Skeletal muscle cell (primary cell): ENCODE measurements at regions not wholly inside any gene's neighbourhood (a gene's known extent, or its start where the extent isn't known, plus 50 kb on each side); places are given as distances from the start of the nearest gene placed in this dataset.
"Not testable (repeated sequence)": the region's sequence is repeated elsewhere in the genome, so short reads cannot be mapped to it uniquely, and the experiment has no call there.

Experiments
- DNase-seq: peaks from one replicate; pipeline ENCODE4 v3.0.0-alpha.2; 2010; ENCODE audit warnings: low read depth
- H3K4me3 ChIP-seq: 2 replicates; pipeline ENCODE4 v1.5.1; 2011; ENCODE audit warnings: low read depth, mild to moderate bottlenecking, control low read depth, low read length, moderate library complexity

DNA sequence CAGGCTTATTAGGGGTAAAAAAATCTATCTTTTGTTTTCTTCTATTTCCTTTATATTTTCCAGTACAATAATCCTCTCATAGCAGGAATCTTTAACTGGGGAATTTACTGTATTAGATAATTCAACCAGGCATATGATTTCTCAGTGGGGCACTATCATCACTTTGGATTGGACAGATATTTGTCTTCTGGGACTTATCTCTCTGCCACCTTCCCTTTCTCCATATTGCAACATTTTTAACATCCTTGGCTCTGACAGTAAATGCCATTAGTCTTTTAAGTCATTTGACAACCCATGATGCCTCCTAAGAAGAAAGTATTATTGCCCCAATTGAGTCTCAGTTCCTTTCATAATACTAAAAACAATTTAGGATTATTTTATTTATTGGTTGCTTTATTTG lies 304.1 kb downstream of the FGF10 start:
- no peak for DNase-seq
- no peak overlapping the region for H3K4me3 ChIP-seq

DNA sequence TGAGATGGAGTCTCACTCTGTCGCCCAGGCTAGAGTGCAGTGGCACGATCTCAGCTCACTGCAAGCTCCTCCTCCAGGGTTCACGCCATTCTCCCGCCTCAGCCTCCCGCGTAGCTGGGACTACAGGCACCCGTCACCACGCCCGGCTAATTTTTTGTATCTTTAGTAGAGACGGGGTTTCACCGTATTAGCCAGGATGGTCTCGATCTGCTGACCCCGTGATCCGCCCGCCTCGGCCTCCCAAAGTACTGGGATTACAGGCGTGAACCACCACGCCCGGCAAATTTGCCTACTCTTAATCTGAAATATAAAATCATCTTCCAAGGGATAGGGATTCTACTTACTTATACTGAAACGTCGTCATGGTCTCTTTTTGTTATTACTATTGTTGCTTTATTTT lies 314.7 kb downstream of the FGF10 start:
- not testable (repeated sequence) for H3K4me3 ChIP-seq, DNase-seq

DNA sequence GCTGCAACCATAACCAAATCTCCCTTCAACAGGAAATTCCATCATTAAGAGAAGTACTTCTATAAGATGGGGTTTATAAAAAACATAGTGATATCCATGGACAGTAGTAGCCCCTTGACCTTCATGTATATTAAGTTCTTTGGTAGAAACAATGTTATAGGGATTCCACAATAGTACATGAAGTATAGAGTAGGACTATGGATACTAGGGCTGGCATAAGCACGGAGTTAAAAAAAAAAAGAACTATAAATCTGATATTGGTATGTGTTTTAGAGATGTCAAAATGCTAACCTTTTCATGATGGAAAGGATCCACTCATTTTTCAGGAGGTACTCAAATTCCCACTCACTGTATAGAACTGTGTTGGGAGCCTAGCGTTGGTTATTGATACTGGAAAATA lies 337.6 kb downstream of the FGF10 start:
- no peak overlapping the region for H3K4me3 ChIP-seq
- DNase-seq: no peak

DNA sequence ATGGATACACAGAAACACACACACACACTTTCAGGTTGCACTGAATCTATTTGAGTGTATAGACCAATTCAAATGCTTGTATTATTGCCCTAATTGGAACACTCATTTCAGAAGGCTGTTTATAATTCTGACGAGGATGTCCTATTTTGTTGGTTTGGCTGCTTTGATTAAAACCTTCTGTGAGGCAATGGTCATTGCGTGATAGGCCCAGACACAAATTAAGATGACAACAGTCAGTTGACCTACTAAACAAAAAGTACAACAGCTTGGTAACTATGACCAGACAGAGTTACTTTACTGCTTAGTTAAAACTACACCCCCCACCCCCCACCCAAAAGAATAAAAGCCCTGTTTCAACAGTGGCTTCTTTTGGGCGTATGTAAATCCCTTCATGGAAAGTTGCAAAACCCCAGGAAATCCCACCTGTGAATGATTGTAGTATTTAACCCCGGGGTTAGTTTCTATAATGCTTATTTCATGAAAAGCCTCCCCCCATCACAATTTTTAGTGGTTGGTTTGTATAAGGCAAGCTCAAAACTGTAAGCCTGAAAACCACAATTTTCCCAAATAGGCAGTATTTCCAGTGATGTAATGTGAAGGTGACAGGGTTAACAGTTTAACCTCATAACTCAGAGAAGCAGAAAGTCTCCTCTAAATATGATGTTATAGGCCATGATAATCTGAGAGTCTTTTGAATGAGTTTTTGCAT lies 340.8 kb downstream of the FGF10 start:
- DNase-seq: no peak
- H3K4me3 ChIP-seq: no peak overlapping the region

DNA sequence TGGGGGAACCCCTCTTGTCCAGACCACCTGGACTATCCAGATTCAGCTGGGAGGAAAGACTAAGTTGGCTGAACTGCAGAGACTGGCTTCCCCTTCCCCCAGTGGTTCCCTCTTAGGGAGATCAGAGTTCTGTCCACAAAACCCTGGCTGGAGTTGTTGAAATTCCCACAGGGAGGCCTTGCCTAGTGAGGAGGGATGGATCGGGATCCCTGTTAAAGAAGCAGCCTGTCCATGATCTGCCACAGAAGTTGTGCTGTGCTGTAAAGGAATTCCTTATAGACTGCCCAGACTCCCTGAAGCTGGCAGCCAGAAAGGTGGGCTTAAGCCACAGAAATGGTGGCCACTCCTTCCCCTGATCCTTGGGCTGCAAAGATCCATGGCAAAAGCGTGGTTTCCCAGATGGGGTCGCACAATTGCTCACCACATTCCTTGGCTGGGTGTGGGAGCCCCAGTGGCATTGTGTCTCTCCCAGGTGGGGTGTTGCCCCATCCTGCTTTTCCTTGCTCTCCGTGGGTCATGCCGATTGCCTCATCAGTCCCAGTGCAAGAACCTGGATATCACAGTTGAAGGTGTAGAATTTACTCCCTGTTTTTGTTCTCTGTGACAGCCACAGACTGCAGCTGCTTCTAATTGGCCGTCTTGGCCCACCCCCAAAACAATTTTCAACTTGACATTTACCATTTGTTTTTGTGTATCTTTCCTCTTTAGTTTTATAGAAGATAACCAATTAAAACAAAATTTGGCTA lies 342.4 kb downstream of the FGF10 start:
- DNase-seq: no peak
- H3K4me3 ChIP-seq: no peak overlapping the region

DNA sequence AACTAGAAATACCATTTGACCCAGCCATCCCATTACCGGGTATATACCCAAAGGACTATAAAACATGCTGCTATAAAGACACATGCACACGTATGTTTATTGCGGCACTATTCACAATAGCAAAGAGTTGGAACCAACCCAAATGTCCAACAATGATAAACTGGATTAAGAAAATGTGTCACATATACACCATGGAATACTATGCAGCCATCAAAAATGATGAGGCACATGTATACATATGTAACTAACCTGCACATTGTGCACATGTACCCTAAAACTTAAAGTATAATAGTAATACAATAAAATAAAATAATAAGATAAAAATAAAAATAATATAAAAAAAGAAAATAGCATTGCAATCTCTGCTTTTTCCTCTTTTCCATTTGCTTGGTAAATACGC lies 344.7 kb downstream of the FGF10 start:
- not testable (repeated sequence) for H3K4me3 ChIP-seq, DNase-seq

DNA sequence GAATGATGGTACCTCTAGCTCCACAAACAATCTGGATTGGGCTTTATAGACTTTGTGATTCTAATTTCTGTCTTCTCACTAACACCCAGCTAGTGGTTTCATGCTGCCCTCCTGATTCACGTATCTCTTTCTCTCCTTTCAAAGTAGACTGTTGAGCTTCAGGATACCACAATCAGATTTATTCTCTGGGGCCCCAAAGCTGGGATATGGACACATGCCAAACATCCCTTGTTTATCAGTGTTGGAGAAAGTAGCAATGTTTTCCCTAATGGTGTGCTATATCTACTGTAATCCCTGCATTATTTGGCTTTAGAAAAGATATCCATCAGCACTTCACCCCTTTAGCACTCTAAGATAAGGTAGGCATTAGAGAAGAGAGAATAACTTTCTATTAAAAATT lies 361.0 kb downstream of the FGF10 start:
- no peak overlapping the region for H3K4me3 ChIP-seq
- DNase-seq: no peak

DNA sequence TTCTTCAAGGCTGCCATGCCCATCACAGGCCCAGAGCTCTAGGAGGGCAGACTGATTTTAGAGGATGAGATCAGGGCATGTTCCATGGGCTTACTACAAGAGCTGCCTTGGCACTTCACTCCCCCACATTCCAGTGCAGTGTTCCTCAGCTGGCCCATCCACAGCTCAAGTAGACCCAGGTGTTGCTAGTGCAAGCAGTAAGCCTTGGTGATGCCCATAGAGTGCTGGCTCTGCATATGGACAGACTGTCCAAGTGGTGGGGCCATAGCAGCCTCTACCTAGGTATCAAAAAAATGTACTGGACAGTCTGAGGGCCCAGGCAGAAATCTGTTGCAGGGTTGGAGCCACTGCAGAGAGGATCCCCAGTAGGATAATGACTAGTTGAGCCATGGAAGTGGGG lies 366.6 kb downstream of the FGF10 start:
- no peak overlapping the region for H3K4me3 ChIP-seq
- DNase-seq: no peak

DNA sequence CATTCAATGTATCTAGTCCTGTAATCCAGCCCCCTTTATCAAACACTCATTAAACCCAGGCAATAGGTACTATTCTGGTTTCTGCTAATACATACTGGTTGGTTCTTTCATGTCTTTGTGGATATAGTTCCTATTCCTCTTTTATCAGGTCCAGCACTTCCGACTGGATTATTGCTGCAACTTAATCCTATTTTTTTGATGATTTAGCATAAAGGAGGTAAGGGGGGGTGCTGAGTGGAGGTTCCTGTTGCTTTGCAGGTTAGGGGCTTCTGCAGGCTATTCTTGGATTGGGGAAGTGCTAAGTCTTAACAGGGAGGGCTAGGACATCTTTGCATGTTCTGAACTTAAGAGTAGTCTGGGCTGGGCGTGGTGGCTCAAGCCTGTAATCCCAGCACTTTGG lies 377.7 kb downstream of the FGF10 start:
- no peak overlapping the region for H3K4me3 ChIP-seq
- DNase-seq: no peak

DNA sequence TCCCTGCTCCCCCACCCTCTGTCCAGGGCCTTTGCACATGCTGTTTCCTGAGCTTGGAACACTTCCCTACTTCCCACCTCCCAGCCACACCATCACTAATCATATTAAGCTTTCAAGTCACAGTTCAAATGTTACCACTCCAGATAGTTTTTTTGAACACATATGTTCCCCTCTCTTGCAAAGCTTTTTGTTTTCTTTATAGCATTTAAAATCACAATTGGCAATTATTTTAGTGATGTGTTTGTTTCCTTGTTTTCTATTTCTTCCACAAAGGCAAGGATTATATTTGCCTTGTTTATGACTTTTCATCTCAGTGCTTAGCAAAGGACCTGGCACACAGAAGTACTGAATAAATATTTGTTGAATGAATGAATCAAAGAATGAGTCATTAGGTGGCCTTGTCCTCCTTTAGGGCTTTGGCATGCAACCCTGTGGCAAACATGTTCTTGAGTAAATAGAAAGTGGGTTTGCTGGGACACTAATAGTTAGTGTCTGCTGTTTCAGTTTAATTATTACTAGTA lies 386.8 kb downstream of the FGF10 start:
- DNase-seq: no peak

DNA sequence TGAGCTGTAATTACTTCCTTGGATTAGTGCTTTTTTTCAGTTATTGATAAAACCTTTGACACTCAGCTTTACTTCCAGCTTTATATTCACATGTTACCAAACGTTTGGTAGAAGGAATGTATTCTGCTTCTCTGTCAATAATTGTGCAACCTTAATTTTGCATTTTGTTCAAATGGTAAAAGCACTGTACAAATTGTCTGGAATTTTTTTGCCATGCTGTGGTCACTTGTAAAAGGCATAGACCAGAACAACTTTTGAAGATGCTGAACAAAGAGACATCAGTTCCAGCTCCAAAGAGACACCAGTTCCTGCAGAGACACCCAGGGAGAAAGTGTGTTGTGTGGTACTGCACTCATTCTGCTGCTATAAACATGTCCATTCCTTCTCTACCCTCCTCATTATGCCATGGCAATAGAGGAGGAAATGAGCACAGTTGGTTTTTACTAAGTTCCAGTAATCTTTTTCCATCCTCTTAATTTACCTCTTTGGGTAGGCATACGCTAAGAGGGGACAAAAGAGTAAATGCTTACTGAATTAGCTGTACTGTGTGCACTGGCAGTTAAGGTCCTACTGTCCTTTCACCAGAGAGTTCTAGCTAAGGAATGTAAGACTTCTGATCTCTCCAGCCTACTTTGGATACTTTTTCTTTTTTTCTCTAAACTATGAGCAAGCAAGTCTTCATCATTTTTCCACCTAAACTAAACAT lies 387.4 kb downstream of the FGF10 start:
- no peak overlapping the region for H3K4me3 ChIP-seq
- no peak for DNase-seq

More for the DNA sequence above, 386.8 kb downstream of the FGF10 start:
- no peak overlapping the region for H3K4me3 ChIP-seq

DNA sequence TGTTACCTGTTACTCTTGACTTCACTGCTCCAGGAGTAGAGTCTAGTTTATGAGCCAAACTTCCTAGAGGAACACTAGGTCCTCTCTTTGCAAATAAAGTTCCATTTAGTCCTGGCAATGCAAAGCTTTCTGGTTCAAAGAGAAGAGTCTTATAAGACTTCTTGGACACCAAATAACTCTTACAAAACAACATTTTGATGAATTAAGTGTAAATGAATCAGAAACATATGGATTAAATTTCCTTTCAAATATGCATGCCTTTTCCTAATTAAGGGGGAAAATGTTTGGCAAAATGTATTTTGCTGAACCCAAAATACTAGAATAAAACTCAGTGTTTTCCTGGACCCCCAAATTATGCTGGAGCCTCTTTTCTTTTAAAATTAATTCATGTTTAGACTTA lies 388.0 kb downstream of the FGF10 start:
- DNase-seq: no peak
- H3K4me3 ChIP-seq: no peak overlapping the region

DNA sequence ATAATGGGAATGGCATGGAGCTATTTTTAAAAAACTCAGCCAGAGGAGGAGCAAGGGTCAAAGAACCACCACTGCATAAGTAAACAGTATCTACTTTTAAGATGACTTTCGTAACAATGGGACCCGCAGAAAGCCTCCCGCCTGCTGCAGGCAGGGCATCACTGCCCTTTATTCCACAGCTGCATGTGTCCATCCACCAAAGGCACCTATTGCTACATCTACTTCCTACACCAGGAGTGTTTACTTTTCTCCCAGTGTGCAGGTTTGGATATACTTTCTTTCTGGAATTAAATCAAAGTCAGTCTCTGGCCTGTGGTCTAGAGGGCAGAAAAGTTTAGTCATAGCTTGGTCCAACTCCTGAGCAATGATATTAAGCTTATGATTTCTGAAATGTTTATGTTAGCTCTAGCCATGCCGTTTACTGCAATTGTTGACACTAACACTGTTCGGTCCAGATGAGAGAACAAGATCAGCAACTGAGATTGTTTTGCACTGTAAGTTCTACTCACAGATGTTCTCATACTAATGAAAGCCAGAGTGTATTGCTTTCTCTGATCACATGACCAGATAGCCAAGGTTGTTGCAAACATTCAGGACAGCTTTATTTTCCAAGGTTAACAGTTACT lies 391.5 kb downstream of the FGF10 start:
- H3K4me3 ChIP-seq: no peak overlapping the region
- DNase-seq: no peak

DNA sequence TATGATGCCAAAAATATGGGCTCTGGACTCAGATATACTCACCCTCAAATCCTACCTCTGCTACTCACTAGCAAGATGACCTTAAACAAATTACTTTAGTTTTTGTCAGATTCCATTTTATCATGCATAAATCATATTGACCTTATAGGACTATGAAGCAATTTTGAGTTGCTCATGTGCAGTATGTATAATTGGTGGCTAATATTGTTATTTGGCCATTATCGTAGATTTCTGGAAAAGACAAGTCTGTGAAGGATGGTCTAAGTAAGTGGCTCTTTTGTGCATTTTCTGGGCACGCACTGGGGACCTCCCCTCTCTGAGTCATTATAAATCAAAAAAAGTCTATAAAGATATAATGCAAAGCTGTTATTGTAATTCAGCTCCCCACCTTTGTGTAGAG lies 393.0 kb downstream of the FGF10 start:
- no peak overlapping the region for H3K4me3 ChIP-seq
- DNase-seq: no peak

DNA sequence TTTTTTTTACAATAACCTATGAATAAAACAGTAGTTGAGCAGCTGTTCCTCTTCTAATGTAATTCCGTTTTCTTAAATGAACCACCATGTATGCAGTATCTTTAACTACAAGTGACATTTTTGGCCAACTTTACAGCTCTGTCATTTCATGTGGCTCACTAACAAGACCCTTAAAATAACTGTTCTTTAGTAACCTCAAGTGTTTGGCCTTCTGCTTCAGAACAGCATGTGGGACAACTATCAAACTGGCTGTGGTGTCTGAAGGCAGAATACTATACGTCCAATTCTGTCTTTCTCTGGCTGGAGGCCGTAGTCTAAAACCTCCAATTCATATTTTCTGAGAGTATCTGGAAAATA lies 391.4 kb downstream of the NNT start:
- no peak for DNase-seq
- H3K4me3 ChIP-seq: no peak overlapping the region

DNA sequence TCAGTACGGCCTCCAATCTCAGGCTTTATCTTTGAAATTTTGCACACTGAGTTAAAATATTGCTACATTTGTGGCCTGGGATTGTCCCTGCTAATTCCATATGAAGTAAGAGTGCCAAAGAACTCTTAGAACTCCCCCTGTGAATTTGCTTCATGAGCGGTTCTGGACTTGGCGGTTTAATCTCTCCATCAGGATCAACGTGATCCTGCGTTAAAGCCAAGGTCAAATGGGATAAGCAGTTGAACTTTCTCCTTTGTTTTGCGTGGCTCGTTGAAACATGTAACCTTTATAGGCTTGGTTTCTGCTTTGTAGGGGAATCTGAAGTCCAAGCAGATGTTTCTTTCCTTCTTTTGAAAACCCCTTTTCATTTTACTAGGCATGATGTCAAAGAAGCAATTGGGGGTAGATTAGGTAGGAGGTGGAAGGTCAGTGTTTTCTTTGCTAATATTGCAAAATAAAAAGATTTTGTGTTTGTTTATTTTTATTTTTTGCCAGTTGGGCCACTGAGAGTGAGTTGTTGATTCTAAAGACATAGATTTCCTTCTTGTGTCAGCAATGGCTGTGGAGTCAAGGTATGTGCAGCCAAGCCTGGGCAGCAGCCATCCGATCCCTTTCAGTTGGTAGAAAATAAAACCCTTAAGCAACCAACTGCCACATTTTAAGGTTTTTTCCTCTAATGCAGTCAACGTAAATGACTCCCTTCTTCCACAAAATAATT lies 390.8 kb downstream of the NNT start:
- no peak overlapping the region for H3K4me3 ChIP-seq
- no peak for DNase-seq

DNA sequence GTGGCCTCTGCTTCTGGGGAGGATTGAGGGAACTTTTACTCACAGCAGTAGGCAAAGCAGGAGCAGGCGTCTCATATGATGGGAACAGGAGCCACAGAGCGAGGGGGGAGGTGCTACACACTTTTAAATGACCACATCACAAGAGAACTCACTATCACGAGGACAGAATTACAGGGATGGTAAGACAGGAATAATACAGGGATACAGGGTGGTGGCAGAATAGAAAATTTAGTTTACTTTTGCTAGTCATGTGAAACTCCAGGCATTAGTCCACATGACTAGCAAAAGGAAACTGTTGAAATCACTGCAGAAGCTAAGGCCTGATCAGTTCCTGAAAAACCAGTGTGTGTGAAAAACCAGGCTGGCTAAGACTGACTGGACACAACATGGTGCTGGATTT lies 382.4 kb downstream of the NNT start:
- DNase-seq: no peak
- H3K4me3 ChIP-seq: no peak overlapping the region

DNA sequence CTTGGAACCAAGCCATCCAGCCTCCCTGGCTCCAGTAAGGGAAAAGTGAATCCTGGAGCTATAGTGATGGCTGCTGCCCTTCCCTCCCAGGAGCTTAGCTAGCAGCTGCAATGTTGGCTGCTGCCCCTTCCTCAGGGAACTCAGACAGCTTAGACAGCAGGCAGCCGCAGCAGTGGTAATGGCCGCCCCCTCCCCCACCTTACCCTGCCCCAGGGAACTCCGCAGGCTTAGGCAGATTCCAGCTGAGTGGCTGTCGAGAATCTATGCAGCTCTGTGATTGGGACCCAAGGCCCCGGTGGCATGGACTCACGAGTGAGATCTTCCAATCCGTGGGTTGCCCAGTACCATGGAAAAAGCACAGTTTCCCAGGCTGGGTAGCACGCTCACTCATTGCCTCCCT lies 378.6 kb downstream of the NNT start:
- no peak overlapping the region for H3K4me3 ChIP-seq
- no peak for DNase-seq

DNA sequence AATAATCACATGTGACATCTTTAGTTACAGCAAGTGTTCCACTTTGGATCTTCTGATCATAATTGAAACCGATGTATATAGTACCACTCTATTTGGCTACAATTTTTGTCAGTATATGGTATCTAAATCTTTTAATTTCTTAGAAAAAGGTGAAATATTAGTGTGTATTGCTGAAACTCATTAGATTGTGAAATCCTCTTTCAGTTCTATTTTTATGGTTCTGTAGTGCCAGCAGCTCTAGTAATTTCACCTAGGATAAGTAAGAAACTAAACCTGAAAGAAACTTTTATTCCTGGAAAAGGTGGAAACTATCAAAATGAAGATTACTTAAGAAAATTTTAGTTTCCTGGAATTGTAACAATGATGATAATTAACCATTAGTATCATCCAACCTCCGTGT lies 370.9 kb downstream of the NNT start:
- no peak for DNase-seq
- no peak overlapping the region for H3K4me3 ChIP-seq
